ACC112 (cell line): ENCODE measurements at regions not wholly inside any gene's neighbourhood (a gene's known extent, or its start where the extent isn't known, plus 50 kb on each side); places are given as distances from the start of the nearest gene placed in this dataset.
A peak's percentile ranks its signal among the peaks of the same experiment; 100 is the strongest.

Source experiments
- H2AFZ ChIP-seq: fragments of 200-600 bp; sonication (generic); one replicate; pipeline ENCODE4 v1.6.0; 2017; ENCODE audit warnings: antibody characterized with exemption, low read length; ENCODE audit not compliant: unreplicated experiment
- H3K27ac ChIP-seq: fragments of 200-600 bp; sonication (generic); 2 replicates; pipeline ENCODE4 v1.5.1; 2014; ENCODE audit warnings: low read depth, mild to moderate bottlenecking, antibody characterized with exemption, low read length, moderate library complexity
- H3K27me3 ChIP-seq: fragments of 200-600 bp; sonication (generic); 2 replicates; pipeline ENCODE4 v1.6.1; 2014; ENCODE audit warnings: mild to moderate bottlenecking, antibody characterized with exemption, low read length, moderate library complexity, mixed read lengths; ENCODE audit not compliant: insufficient read depth
- H3K36me3 ChIP-seq: fragments of 200-600 bp; sonication (generic); 2 replicates; pipeline ENCODE4 v1.6.1; 2016; ENCODE audit warnings: mild to moderate bottlenecking, antibody characterized with exemption, low read length, moderate library complexity, mixed read lengths; ENCODE audit not compliant: insufficient read depth
- H3K4me1 ChIP-seq: fragments of 200-600 bp; sonication (generic); one replicate; pipeline ENCODE4 v1.6.1; 2016; ENCODE audit warnings: low read length, mixed read lengths; ENCODE audit not compliant: insufficient read depth, unreplicated experiment, control insufficient read depth
- H3K4me3 ChIP-seq: fragments of 200-600 bp; sonication (generic); 2 replicates; pipeline ENCODE4 v1.5.1; 2014; ENCODE audit warnings: mild to moderate bottlenecking, low read depth, low read length
- H3K79me2 ChIP-seq: fragments of 200-600 bp; sonication (generic); one replicate; pipeline ENCODE4 v1.6.0; 2016; ENCODE audit warnings: low read length; ENCODE audit not compliant: control insufficient read depth, unreplicated experiment, insufficient read depth

- peaks cover 41% of the 10 kb centered on the region for H3K27me3 ChIP-seq
- H3K4me1 ChIP-seq: no peaks in the 10 kb centered on the region
- H3K4me3 ChIP-seq: no peak overlapping the region
- no peaks in the 10 kb centered on the region for H3K79me2 ChIP-seq
- H3K36me3 ChIP-seq: no peaks in the 10 kb centered on the region
- no peak overlapping the region for H3K27ac ChIP-seq
- H2AFZ ChIP-seq: no peak overlapping the region
Measured at GRCh38 chr3:193991666-193992424, 144.1 kb upstream of the HES1 start.

- no peak overlapping the region for H2AFZ ChIP-seq
- H3K79me2 ChIP-seq: no peaks in the 10 kb centered on the region
- H3K4me1 ChIP-seq: no peaks in the 10 kb centered on the region
- H3K27ac ChIP-seq: no peak overlapping the region
- H3K27me3 ChIP-seq: peaks cover 46% of the 10 kb centered on the region
- H3K4me3 ChIP-seq: no peak overlapping the region
- H3K36me3 ChIP-seq: no peaks in the 10 kb centered on the region
Measured at GRCh38 chr3:193992425-193993037, 143.4 kb upstream of the HES1 start.

GRCh38 chr3:193996221-193996620 lies 139.7 kb upstream of the HES1 start:
- H3K4me3 ChIP-seq: no peak overlapping the region
- H3K36me3 ChIP-seq: no peaks in the 10 kb centered on the region
- H2AFZ ChIP-seq: no peak overlapping the region
- H3K27ac ChIP-seq: no peak overlapping the region
- H3K27me3 ChIP-seq: peaks cover 30% of the 10 kb centered on the region
- H3K4me1 ChIP-seq: no peaks in the 10 kb centered on the region
- H3K79me2 ChIP-seq: no peaks in the 10 kb centered on the region

GRCh38 chr3:193996641-193997089 lies 139.3 kb upstream of the HES1 start:
- no peaks in the 10 kb centered on the region for H3K4me1 ChIP-seq
- H3K4me3 ChIP-seq: no peak overlapping the region
- H3K36me3 ChIP-seq: no peaks in the 10 kb centered on the region
- H3K79me2 ChIP-seq: no peaks in the 10 kb centered on the region
- peaks cover 26% of the 10 kb centered on the region for H3K27me3 ChIP-seq
- no peak overlapping the region for H3K27ac ChIP-seq
- no peak overlapping the region for H2AFZ ChIP-seq

GRCh38 chr3:193997228-193998122 lies 138.5 kb upstream of the HES1 start:
- Histone ChIP-seq H3K36me3 (no peaks in the 10 kb centered on the region), H3K79me2 (no peaks in the 10 kb centered on the region), H3K27me3 (peaks cover 25% of the 10 kb centered on the region), H3K27ac (no peak overlapping the region), H2AFZ (no peak overlapping the region), H3K4me3 (no peak overlapping the region), H3K4me1 (peaks cover 4% of the 10 kb centered on the region)

- no peak overlapping the region for H2AFZ ChIP-seq
- H3K27ac ChIP-seq: no peak overlapping the region
- H3K4me3 ChIP-seq: no peak overlapping the region
- peaks cover 7% of the 10 kb centered on the region for H3K4me1 ChIP-seq
- H3K79me2 ChIP-seq: no peaks in the 10 kb centered on the region
- H3K36me3 ChIP-seq: no peaks in the 10 kb centered on the region
- H3K27me3 ChIP-seq: peaks cover 22% of the 10 kb centered on the region
Measured at GRCh38 chr3:193998123-193998448, 137.9 kb upstream of the HES1 start.

- H2AFZ ChIP-seq: no peak overlapping the region
- H3K36me3 ChIP-seq: no peaks in the 10 kb centered on the region
- peaks cover 7% of the 10 kb centered on the region for H3K4me1 ChIP-seq
- H3K27ac ChIP-seq: no peak overlapping the region
- no peaks in the 10 kb centered on the region for H3K79me2 ChIP-seq
- H3K4me3 ChIP-seq: no peak overlapping the region
- peaks cover 16% of the 10 kb centered on the region for H3K27me3 ChIP-seq
Measured at GRCh38 chr3:193998628-193999195, 137.2 kb upstream of the HES1 start.

GRCh38 chr3:194000100-194000499 lies 135.8 kb upstream of the HES1 start:
- Histone ChIP-seq H3K36me3 (no peaks in the 10 kb centered on the region), H2AFZ (no peak overlapping the region), H3K27me3 (peaks cover 15% of the 10 kb centered on the region), H3K27ac (no peak overlapping the region), H3K4me1 (peaks cover 20% of the 10 kb centered on the region), H3K79me2 (no peaks in the 10 kb centered on the region), H3K4me3 (no peak overlapping the region)

GRCh38 chr3:194000712-194001111 lies 135.2 kb upstream of the HES1 start:
- H3K4me3 ChIP-seq: no peak overlapping the region
- H2AFZ ChIP-seq: no peak overlapping the region
- H3K27me3 ChIP-seq: peaks cover 11% of the 10 kb centered on the region
- peaks cover 26% of the 10 kb centered on the region for H3K4me1 ChIP-seq
- H3K36me3 ChIP-seq: no peaks in the 10 kb centered on the region
- no peak overlapping the region for H3K27ac ChIP-seq
- H3K79me2 ChIP-seq: no peaks in the 10 kb centered on the region

- peak overlapping the region; percentile 95; the same call in 1 of the 2 replicates for H3K27ac ChIP-seq
- H2AFZ ChIP-seq: no peak overlapping the region
- H3K4me3 ChIP-seq: no peak overlapping the region
- H3K79me2 ChIP-seq: no peaks in the 10 kb centered on the region
- peaks cover 31% of the 10 kb centered on the region for H3K4me1 ChIP-seq
- H3K36me3 ChIP-seq: no peaks in the 10 kb centered on the region
- H3K27me3 ChIP-seq: peaks cover 5% of the 10 kb centered on the region
Measured at GRCh38 chr3:194001728-194002459, 134.1 kb upstream of the HES1 start.
